BJ (cell line): ENCODE measurements at regions not wholly inside any gene's neighbourhood (a gene's known extent, or its start where the extent isn't known, plus 50 kb on each side); places are given as distances from the start of the nearest gene placed in this dataset.

ENCODE experiments used
- CTCF ChIA-PET: fragments of 350-600 bp; formaldehyde crosslinking; extraction: SDS; loops from one replicate; lab custom pipeline; 2021; ENCODE audit warnings: antibody characterized with exemption, inconsistent platforms; lab: Yijun Ruan, JAX
- POLR2A ChIA-PET: fragments of 300-600 bp; sonication (Branson Sonifier 250); formaldehyde crosslinking; extraction: SDS; loops from one replicate; lab custom pipeline; 2021; ENCODE audit warnings: antibody characterized with exemption; lab: Charles Lee
- DNase-seq: peaks from one replicate; pipeline ENCODE4 v3.0.0-alpha.2; 2011; ENCODE audit warnings: low read depth
- H3K27me3 ChIP-seq: 2 replicates; pipeline ENCODE4 v1.6.0; 2011; ENCODE audit warnings: low read length; ENCODE audit not compliant: control insufficient read depth, insufficient read depth
- H3K36me3 ChIP-seq: 2 replicates; pipeline ENCODE4 v1.5.1; 2011; ENCODE audit warnings: low read length; ENCODE audit not compliant: control insufficient read depth, insufficient read depth
- H3K4me3 ChIP-seq: 2 replicates; pipeline ENCODE4 v1.5.1; 2011; ENCODE audit warnings: low read depth, mild to moderate bottlenecking, control low read depth, low read length
- TF ChIP-seq, protein P1 (sequence below): IDR thresholded peaks from 2 replicates; pipeline ENCODE4 v1.5.1; 2011; ENCODE audit warnings: low read depth, mild to moderate bottlenecking, control low read depth, inconsistent platforms, low read length, moderate library complexity; ENCODE audit not compliant: insufficient read depth

DNA sequence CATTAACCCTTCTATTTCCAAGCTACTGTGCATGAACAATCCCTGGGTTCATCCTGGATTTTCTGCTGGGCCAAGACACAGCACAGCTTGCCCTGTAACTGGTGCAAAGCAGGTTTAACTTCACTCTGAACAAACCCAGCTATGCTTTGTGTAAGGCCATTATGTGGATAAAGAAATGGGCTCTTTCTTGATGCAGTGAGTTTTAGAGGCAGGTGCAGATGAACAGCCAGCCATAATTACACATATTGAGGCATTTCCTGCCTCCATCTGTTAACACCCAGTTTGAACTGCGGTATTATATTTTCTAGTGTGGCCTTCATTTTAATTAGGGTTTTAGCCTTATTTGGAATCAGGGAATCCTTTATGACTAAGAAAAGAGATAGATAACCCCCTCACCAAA, 68.7 kb upstream of the ARX start:
- no peak for DNase-seq
- Histone ChIP-seq H3K4me3 (no peak overlapping the region), H3K27me3 (no peaks in the 10 kb centered on the region), H3K36me3 (no peaks in the 10 kb centered on the region)
- ChIA-PET CTCF (no interaction called here), POLR2A (no interaction called here)
- TF ChIP-seq, protein P1, sequence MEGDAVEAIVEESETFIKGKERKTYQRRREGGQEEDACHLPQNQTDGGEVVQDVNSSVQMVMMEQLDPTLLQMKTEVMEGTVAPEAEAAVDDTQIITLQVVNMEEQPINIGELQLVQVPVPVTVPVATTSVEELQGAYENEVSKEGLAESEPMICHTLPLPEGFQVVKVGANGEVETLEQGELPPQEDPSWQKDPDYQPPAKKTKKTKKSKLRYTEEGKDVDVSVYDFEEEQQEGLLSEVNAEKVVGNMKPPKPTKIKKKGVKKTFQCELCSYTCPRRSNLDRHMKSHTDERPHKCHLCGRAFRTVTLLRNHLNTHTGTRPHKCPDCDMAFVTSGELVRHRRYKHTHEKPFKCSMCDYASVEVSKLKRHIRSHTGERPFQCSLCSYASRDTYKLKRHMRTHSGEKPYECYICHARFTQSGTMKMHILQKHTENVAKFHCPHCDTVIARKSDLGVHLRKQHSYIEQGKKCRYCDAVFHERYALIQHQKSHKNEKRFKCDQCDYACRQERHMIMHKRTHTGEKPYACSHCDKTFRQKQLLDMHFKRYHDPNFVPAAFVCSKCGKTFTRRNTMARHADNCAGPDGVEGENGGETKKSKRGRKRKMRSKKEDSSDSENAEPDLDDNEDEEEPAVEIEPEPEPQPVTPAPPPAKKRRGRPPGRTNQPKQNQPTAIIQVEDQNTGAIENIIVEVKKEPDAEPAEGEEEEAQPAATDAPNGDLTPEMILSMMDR, result no peak

DNA sequence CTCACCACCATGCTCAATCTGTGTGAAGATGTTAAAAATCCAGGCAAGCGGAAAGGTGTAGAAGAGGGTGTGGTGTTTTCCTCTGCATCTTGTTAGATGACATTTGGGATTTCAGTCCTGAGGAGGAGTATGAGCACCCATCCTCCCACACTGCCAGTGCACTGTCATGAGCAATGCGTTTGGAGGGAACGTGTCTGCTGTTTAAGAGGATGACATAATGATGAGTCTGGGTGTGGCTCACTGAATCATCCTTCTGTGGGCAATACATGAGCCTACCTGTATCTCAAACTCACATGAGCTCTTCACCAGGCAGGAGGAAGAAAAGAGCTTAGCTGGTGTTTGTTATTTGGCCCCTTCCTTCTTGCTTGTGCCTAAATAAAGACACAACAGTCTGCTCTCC, 67.9 kb upstream of the ARX start:
- H3K27me3 ChIP-seq, result no peaks in the 10 kb centered on the region
- CTCF ChIA-PET, result no interaction called here
- TF ChIP-seq, protein P1, result no peak
- no peaks in the 10 kb centered on the region for H3K36me3 ChIP-seq
- H3K4me3 ChIP-seq, result no peak overlapping the region
- POLR2A ChIA-PET, result no interaction called here
- DNase-seq, result no peak

DNA sequence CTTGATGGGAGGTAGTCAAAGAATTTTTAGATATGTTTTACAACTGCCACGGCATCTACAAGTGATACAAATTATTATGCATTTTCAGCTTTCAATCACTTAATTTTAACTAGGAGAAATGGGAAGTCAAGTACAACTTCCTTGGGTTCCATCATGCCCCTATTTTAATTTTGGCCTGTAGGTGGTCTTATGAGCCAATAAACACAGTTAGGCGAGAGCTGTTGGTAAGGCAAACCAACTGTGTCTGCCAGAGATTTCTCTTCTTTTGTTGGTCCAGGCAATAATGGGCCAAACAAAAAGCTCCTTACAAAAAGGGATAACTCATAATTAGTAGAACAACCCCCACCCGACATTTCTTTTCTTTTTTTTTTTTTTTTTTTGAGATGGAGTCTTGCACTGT, 63.3 kb upstream of the ARX start:
- Histone ChIP-seq H3K4me3 (no peak overlapping the region), H3K27me3 (no peaks in the 10 kb centered on the region), H3K36me3 (no peaks in the 10 kb centered on the region)
- ChIA-PET POLR2A (no interaction called here), CTCF (no interaction called here)
- no peak for DNase-seq
- TF ChIP-seq, protein P1, result no peak

DNA sequence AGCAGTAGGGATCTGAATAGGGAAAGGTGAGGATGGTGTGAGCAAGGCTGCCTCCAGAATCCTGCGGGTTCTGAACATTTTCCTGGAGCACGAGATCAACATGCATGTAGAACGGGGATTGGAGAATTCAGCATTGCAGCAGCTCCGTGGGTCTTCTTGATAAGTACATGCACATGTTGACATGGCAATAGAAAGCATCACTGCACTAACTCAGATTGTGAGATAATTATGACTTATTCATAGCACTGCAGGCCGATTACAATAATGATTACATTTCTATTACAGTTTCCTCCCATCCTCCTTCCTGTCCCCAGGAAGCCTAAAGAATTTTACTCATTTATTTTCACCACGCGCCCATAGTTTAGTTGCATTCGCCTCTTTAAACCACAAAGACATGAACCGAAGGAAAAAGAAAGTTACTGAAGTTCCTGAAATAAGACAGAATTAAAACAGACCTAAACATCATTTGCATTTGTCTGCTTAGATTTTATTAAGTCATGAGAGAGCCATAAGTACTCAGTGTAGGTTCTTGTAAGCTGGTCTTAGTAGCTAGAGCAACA, 61.3 kb upstream of the ARX start:
- Histone ChIP-seq H3K36me3 (no peaks in the 10 kb centered on the region), H3K4me3 (no peak overlapping the region), H3K27me3 (no peaks in the 10 kb centered on the region)
- POLR2A ChIA-PET, result no interaction called here
- CTCF ChIA-PET, result no interaction called here
- DNase-seq, result no peak
- TF ChIP-seq, protein P1, result no peak

- Histone ChIP-seq H3K36me3 (no peaks in the 10 kb centered on the region), H3K27me3 (no peaks in the 10 kb centered on the region), H3K4me3 (no peak overlapping the region)
- ChIA-PET CTCF (no interaction called here), POLR2A (no interaction called here)
- DNase-seq, result no peak
- TF ChIP-seq, protein P1, result no peak
Measured at GRCh38 chrX:25072247-25072646, 56.5 kb upstream of the ARX start.
